Mesodermal cell (in vitro differentiated cells): ENCODE measurements at regions not wholly inside any gene's neighbourhood (a gene's known extent, or its start where the extent isn't known, plus 50 kb on each side); places are given as distances from the start of the nearest gene placed in this dataset.
"Not testable (repeated sequence)": the region's sequence is repeated elsewhere in the genome, so short reads cannot be mapped to it uniquely, and the experiment has no call there.

ENCODE experiments used
- H3K27ac ChIP-seq: 2 replicates; pipeline ENCODE4 v1.7.0; 2013; ENCODE audit warnings: mild to moderate bottlenecking, low read depth, low read length, moderate library complexity; ENCODE audit not compliant: severe bottlenecking
- H3K36me3 ChIP-seq: 2 replicates; pipeline ENCODE4 v1.7.1; 2013; ENCODE audit warnings: mild to moderate bottlenecking, low read length, moderate library complexity; ENCODE audit not compliant: control insufficient read depth, insufficient read depth
- H3K4me1 ChIP-seq: one replicate; pipeline ENCODE4 v1.7.1; 2013; ENCODE audit warnings: mild to moderate bottlenecking, low read length; ENCODE audit not compliant: insufficient read depth, control insufficient read depth, poor library complexity, severe bottlenecking
- H3K4me3 ChIP-seq: 2 replicates; pipeline ENCODE4 v1.7.0; 2013; ENCODE audit warnings: low read length, control low read depth, mild to moderate bottlenecking; ENCODE audit not compliant: insufficient read depth, poor library complexity, severe bottlenecking; ENCODE audit errors: extremely low read depth
- H3K9me3 ChIP-seq: 2 replicates; pipeline ENCODE4 v1.7.1; 2013; ENCODE audit warnings: mild to moderate bottlenecking, low read length, moderate library complexity; ENCODE audit not compliant: control insufficient read depth
- WGBS, 2 experiments: methylation state at CpG; one replicate each; pipeline ENCODE4 v1.1.5; 2013; ENCODE audit warnings: missing lambda C conversion rate in 2 of 2; ENCODE audit not compliant: insufficient coverage in 2 of 2; 5-methylcytosine and 5-hydroxymethylcytosine counted together

DNA sequence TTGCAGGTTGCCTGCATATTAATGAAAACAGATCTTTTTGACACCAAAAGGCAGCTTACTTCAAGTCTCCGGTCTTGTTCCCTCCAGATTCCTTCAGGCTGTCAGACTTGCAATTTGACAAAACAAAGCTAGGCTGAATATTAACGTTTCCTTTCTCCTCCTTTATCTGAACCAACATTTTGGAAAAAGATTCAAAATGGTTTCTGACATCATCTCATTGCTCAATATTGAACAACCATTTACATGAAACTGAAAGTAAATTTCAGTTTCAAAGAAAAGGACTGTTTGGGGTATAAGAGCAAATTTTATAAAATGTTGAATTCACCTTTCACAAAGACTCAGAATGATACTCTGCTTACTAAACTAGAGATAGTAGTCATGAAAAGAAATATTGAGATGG is 521.8 kb downstream of the KCNJ2 start:
- no peaks in the 10 kb centered on the region for H3K9me3 ChIP-seq
- no peak overlapping the region for H3K27ac ChIP-seq
- 82 to 89% methylated on average over 1 to 2 of the region's 2 CpGs for WGBS, 2 experiments
- no peaks in the 10 kb centered on the region for H3K4me1 ChIP-seq
- no peak overlapping the region for H3K4me3 ChIP-seq
- H3K36me3 ChIP-seq: no peaks in the 10 kb centered on the region

GRCh38 chr17:70699408-70699807 is 530.1 kb downstream of the KCNJ2 start:
- Histone ChIP-seq H3K36me3 (no peaks in the 10 kb centered on the region), H3K9me3 (no peaks in the 10 kb centered on the region)
- WGBS, 2 experiments: 82% methylated on average over 1 of the region's 2 CpGs; no CpG with 5 or more reads in 1 of the 2 experiments

GRCh38 chr17:70702683-70703255 is 533.4 kb downstream of the KCNJ2 start:
- Histone ChIP-seq H3K36me3 (no peaks in the 10 kb centered on the region), H3K9me3 (no peaks in the 10 kb centered on the region), H3K27ac (no peak overlapping the region), H3K4me1 (no peaks in the 10 kb centered on the region), H3K4me3 (no peak overlapping the region)
- 80 to 87% methylated on average over 1 to 2 of the region's 3 CpGs for WGBS, 2 experiments

More at GRCh38 chr17:70699408-70699807, 530.1 kb downstream of the KCNJ2 start:
- Histone ChIP-seq H3K4me3 (no peak overlapping the region), H3K4me1 (no peaks in the 10 kb centered on the region), H3K27ac (no peak overlapping the region)

- Histone ChIP-seq H3K36me3 (no peaks in the 10 kb centered on the region), H3K4me1 (no peaks in the 10 kb centered on the region), H3K4me3 (no peak overlapping the region), H3K27ac (no peak overlapping the region), H3K9me3 (no peaks in the 10 kb centered on the region)
- WGBS, 2 experiments: 87 to 91% methylated on average over 3 of the region's 7 CpGs
Observed at GRCh38 chr17:70709596-70709995, 540.3 kb downstream of the KCNJ2 start.

GRCh38 chr17:70713694-70714093 is 544.4 kb downstream of the KCNJ2 start:
- no peak overlapping the region for H3K4me3 ChIP-seq
- no peak overlapping the region for H3K27ac ChIP-seq
- H3K9me3 ChIP-seq: no peaks in the 10 kb centered on the region
- no peaks in the 10 kb centered on the region for H3K36me3 ChIP-seq
- H3K4me1 ChIP-seq: no peaks in the 10 kb centered on the region

DNA sequence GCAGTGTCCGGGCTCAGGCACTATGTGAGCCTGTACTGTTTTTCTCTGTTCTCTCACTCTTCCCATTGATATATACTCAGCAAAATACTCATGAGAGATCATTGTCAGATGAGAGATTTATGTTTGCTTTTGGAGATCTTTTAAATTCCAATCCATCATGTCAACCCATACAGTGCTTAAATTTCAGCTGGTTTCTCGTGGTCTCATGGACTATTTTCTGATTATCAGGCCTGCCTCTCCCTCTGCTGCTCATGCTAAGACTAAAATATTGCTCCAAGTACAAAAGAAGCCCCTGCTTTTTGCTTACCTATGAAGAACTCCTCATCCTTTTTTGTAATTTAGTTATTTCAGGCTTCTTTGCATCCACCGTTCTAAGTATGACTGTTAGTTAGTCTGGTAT is 547.2 kb downstream of the KCNJ2 start:
- Histone ChIP-seq H3K4me1 (no peaks in the 10 kb centered on the region), H3K27ac (no peak overlapping the region), H3K9me3 (no peaks in the 10 kb centered on the region), H3K4me3 (no peak overlapping the region), H3K36me3 (no peaks in the 10 kb centered on the region)
- 78 to 83% methylated on average over 1 of the region's 3 CpGs for WGBS, 2 experiments

GRCh38 chr17:70717042-70717441 is 547.7 kb downstream of the KCNJ2 start:
- H3K4me3 ChIP-seq: no peak overlapping the region
- H3K27ac ChIP-seq: no peak overlapping the region
- no peaks in the 10 kb centered on the region for H3K36me3 ChIP-seq
- no peaks in the 10 kb centered on the region for H3K9me3 ChIP-seq
- no peaks in the 10 kb centered on the region for H3K4me1 ChIP-seq
- WGBS, 2 experiments: 50 to 100% methylated on average over 1 of the region's 1 CpG

- Histone ChIP-seq H3K27ac (no peak overlapping the region), H3K4me3 (no peak overlapping the region), H3K9me3 (no peaks in the 10 kb centered on the region), H3K4me1 (no peaks in the 10 kb centered on the region), H3K36me3 (no peaks in the 10 kb centered on the region)
- 100% methylated on average over 1 of the region's 4 CpGs; no CpG with 5 or more reads in 1 of the 2 experiments for WGBS, 2 experiments
Observed at GRCh38 chr17:70736375-70736957, 567.1 kb downstream of the KCNJ2 start.

DNA sequence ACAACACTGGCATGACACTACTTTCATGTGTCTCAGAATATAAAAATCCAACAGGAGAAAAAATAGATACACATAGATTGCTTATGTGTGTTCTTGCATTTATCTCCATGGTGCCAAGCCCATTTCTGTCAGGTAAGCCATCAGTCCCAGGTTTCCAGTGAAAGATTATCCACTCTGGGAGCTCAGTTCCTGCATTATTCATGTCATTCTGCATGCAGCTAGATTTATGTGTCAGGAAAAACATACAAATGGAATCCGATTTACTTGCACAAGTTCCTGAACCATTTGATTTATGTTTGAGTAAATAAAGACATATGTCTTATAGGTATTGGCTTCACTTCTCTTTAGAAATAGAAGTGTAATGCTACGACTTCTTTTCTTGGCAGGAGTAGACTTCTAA is 569.7 kb downstream of the KCNJ2 start:
- no peaks in the 10 kb centered on the region for H3K9me3 ChIP-seq
- no peaks in the 10 kb centered on the region for H3K36me3 ChIP-seq
- no CpG with 5 or more reads among the region's 2 CpGs for WGBS, 2 experiments
- no peak overlapping the region for H3K4me3 ChIP-seq
- no peak overlapping the region for H3K27ac ChIP-seq
- H3K4me1 ChIP-seq: no peaks in the 10 kb centered on the region

GRCh38 chr17:70746574-70746973 is 577.2 kb downstream of the KCNJ2 start:
- not testable (repeated sequence) for H3K36me3 ChIP-seq, H3K4me1 ChIP-seq, H3K9me3 ChIP-seq, H3K4me3 ChIP-seq, H3K27ac ChIP-seq
- no CpG with 5 or more reads among the region's 1 CpG for WGBS, 2 experiments

DNA sequence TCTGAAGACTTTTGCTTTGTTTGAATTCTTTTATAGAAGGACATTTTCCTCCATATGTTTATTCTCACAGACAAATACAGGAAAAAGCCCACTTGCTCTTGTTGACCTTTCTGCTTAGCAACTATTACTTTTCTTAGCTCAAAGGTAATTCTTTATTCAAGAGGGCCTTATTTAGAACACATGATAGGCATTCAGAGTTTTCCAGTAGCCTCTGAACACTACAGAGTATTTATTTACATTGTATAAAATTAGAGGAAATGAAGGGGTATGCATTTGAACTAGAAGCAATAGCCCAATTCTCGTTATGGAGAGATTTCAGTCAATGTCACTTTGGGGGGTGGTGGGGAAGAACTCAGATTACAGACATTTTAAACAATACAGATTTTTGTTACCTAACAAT is 581.7 kb downstream of the KCNJ2 start:
- Histone ChIP-seq H3K9me3 (no peaks in the 10 kb centered on the region), H3K4me3 (no peak overlapping the region), H3K4me1 (no peaks in the 10 kb centered on the region), H3K36me3 (no peaks in the 10 kb centered on the region), H3K27ac (no peak overlapping the region)
- no CpG with 5 or more reads among the region's 1 CpG for WGBS, 2 experiments
